OCI-LY1 (cell line): ENCODE measurements at regions not wholly inside any gene's neighbourhood (a gene's known extent, or its start where the extent isn't known, plus 50 kb on each side); places are given as distances from the start of the nearest gene placed in this dataset.

Source experiments
- H2AFZ ChIP-seq: fragments of 200-600 bp; sonication (generic), shearing (Covaris generic); 2 replicates; pipeline ENCODE4 v1.6.0; 2014; ENCODE audit warnings: antibody characterized with exemption, mild to moderate bottlenecking, low read length
- H3F3A ChIP-seq: fragments of 200-600 bp; sonication (generic), shearing (Covaris generic); 2 replicates; pipeline ENCODE4 v1.6.0; 2014; ENCODE audit warnings: mild to moderate bottlenecking, antibody characterized with exemption, low read length, moderate library complexity; ENCODE audit not compliant: insufficient read depth
- H3K27ac ChIP-seq: fragments of 200-600 bp; sonication (generic); 2 replicates; pipeline ENCODE4 v1.5.1; 2014; ENCODE audit warnings: low read length, mixed run types, mild to moderate bottlenecking, low read depth; ENCODE audit not compliant: poor library complexity, severe bottlenecking
- H3K27me3 ChIP-seq: fragments of 200-600 bp; sonication (generic); 2 replicates; pipeline ENCODE4 v1.6.0; 2014; ENCODE audit warnings: antibody characterized with exemption, mild to moderate bottlenecking, low read length, moderate library complexity; ENCODE audit not compliant: insufficient read depth
- H3K36me3 ChIP-seq: fragments of 200-600 bp; sonication (generic); 2 replicates; pipeline ENCODE4 v1.6.1; 2014; ENCODE audit warnings: mild to moderate bottlenecking, antibody characterized with exemption, low read length, moderate library complexity, mixed read lengths; ENCODE audit not compliant: insufficient read depth
- H3K4me1 ChIP-seq: fragments of 200-600 bp; sonication (generic); 2 replicates; pipeline ENCODE4 v1.5.1; 2014; ENCODE audit warnings: mild to moderate bottlenecking, low read length, moderate library complexity; ENCODE audit not compliant: insufficient read depth, severe bottlenecking
- H3K4me2 ChIP-seq: fragments of 200-600 bp; sonication (generic), shearing (Covaris generic); 2 replicates; pipeline ENCODE4 v1.6.1; 2014; ENCODE audit warnings: low read length
- H3K4me3 ChIP-seq: fragments of 200-600 bp; sonication (generic); 2 replicates; pipeline ENCODE4 v1.5.1; 2014; ENCODE audit warnings: low read length, low read depth, mild to moderate bottlenecking, mixed read lengths; ENCODE audit not compliant: poor library complexity, severe bottlenecking
- H3K79me2 ChIP-seq: fragments of 200-600 bp; shearing (Covaris generic); 2 replicates; pipeline ENCODE4 v1.6.1; 2016; ENCODE audit warnings: mixed run types, low read length, mixed read lengths; ENCODE audit not compliant: insufficient read depth
- H3K9ac ChIP-seq: fragments of 200-600 bp; sonication (generic), shearing (Covaris generic); 2 replicates; pipeline ENCODE4 v1.6.1; 2014; ENCODE audit warnings: mild to moderate bottlenecking, low read length, mixed read lengths
- H3K9me2 ChIP-seq: fragments of 200-600 bp; sonication (generic), shearing (Covaris generic); 2 replicates; pipeline ENCODE4 v1.6.1; 2014; ENCODE audit warnings: low read depth, mild to moderate bottlenecking, low read length, mixed read lengths
- H3K9me3 ChIP-seq: fragments of 200-600 bp; shearing (Covaris generic); 2 replicates; pipeline ENCODE4 v1.6.1; 2014; ENCODE audit warnings: low read length, mixed read lengths
- H4K20me1 ChIP-seq: fragments of 200-600 bp; sonication (generic), shearing (Covaris generic); 2 replicates; pipeline ENCODE4 v1.6.0; 2016; ENCODE audit warnings: mild to moderate bottlenecking, low read length; ENCODE audit not compliant: insufficient read depth
- EZH2 ChIP-seq: fragments of 200-600 bp; sonication (generic), shearing (Covaris generic); IDR thresholded peaks from 2 replicates; pipeline ENCODE4 v1.8.0; 2017; ENCODE audit warnings: borderline replicate concordance, mixed run types, mild to moderate bottlenecking, antibody characterized with exemption, low read length, moderate library complexity, mixed read lengths
- TF ChIP-seq, protein P1 (sequence below): fragments of 200-600 bp; sonication (generic), shearing (Covaris generic); IDR thresholded peaks from 2 replicates; pipeline ENCODE4 v1.5.1; 2017; ENCODE audit warnings: mild to moderate bottlenecking, antibody characterized with exemption, low read length, moderate library complexity, mixed read lengths

DNA sequence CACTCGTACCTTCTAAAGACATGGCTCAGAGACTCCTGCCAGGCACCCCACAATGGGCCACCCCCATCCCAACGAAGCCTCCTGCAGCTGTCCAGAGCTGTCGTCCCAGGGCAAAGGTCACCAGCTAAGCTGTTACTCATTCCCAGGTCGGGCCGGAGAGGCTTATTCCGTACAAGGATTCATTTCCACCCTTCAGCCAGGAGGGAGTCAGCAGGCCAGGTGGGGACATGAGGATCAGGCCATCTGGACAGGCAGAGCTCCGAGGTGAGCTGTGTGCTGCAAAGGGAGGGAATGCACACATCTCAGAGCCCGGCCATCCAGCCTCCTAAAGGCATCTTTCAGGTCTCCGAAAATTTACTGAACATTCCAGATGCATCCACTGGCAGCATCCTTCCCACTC, 63.9 kb upstream of the NANOS1 start:
- no peaks in the 10 kb centered on the region for H4K20me1 ChIP-seq
- TF ChIP-seq, protein P1, sequence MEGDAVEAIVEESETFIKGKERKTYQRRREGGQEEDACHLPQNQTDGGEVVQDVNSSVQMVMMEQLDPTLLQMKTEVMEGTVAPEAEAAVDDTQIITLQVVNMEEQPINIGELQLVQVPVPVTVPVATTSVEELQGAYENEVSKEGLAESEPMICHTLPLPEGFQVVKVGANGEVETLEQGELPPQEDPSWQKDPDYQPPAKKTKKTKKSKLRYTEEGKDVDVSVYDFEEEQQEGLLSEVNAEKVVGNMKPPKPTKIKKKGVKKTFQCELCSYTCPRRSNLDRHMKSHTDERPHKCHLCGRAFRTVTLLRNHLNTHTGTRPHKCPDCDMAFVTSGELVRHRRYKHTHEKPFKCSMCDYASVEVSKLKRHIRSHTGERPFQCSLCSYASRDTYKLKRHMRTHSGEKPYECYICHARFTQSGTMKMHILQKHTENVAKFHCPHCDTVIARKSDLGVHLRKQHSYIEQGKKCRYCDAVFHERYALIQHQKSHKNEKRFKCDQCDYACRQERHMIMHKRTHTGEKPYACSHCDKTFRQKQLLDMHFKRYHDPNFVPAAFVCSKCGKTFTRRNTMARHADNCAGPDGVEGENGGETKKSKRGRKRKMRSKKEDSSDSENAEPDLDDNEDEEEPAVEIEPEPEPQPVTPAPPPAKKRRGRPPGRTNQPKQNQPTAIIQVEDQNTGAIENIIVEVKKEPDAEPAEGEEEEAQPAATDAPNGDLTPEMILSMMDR, result no peak
- TF ChIP-seq EZH2, result no peak
- 0 out of 2 replicates have a peak, but pooled peaks cover 6% of the 10 kb centered on the region for H3K27me3 ChIP-seq
- H3K9me2 ChIP-seq, result no peaks in the 10 kb centered on the region
- no peaks in the 10 kb centered on the region for H3K9me3 ChIP-seq
- no peak overlapping the region for H3K9ac ChIP-seq
- no peak overlapping the region for H3K4me2 ChIP-seq
- no peaks in the 10 kb centered on the region for H3K36me3 ChIP-seq
- H3K27ac ChIP-seq, result no peak overlapping the region
- no peaks in the 10 kb centered on the region for H3K79me2 ChIP-seq
- H3K4me3 ChIP-seq, result no peak overlapping the region
- peaks cover 8% of the 10 kb centered on the region for H3K4me1 ChIP-seq
- no peaks in the 10 kb centered on the region for H3F3A ChIP-seq
- no peak overlapping the region for H2AFZ ChIP-seq

DNA sequence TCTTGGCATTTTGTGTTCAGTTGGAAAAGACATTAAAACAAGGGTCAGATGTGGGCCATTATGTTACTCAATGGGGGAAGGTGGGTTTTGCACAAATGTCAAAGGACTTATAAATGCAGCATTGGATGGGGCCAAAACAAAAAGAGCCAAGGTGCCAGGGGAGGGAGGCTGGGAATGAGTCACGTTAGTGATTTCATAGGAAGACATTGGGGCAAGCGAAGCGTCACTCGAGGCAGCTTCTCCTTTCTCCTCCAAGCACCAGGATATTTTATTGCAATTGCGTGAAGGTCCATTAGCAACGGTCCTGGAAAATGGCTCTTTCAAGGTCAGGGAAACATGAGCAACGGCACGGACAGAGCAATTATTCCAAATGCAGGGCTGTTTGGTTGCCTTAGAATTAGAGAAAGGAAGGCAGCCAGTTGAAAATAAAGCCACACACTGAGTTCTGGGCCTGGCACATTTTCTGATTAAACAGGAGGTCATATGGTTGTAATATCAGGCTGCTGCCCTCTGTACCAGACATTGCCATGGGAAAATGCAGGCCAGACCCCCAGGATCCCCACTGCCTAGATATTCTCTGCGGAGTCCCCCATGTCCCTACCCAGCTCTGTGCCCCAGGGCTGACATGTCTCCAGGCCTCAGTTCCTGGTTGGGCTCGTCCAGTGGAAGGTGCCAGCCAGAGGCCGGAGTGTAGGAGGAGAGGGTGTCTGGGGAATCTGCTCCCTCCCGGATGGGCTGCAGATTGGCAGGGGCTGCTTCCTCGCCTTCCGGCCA, 63.3 kb upstream of the NANOS1 start:
- no peaks in the 10 kb centered on the region for H3K36me3 ChIP-seq
- H3K4me1 ChIP-seq, result peaks cover 8% of the 10 kb centered on the region
- 0 out of 2 replicates have a peak, but pooled peaks cover 6% of the 10 kb centered on the region for H3K27me3 ChIP-seq
- H3K9me2 ChIP-seq, result no peaks in the 10 kb centered on the region
- H3K79me2 ChIP-seq, result no peaks in the 10 kb centered on the region
- H3K4me2 ChIP-seq, result no peak overlapping the region
- no peaks in the 10 kb centered on the region for H3F3A ChIP-seq
- TF ChIP-seq EZH2, result no peak
- TF ChIP-seq, protein P1, result no peak
- no peak overlapping the region for H3K27ac ChIP-seq
- H3K9ac ChIP-seq, result no peak overlapping the region
- no peaks in the 10 kb centered on the region for H3K9me3 ChIP-seq
- H2AFZ ChIP-seq, result no peak overlapping the region
- no peak overlapping the region for H3K4me3 ChIP-seq
- no peaks in the 10 kb centered on the region for H4K20me1 ChIP-seq

DNA sequence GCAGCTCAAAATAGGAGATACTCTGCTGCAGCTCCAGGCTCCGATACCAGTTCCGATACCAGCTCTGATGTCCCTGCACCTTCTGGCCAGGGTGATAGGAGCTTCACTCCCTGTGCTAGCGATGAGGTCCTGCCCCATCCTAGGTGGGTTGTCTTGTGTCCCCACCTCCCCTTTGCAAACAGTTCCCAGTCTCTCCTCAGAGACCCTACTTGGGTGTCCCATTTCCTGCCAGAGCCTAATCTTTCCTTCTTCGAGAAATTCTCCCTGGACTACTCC, 62.7 kb upstream of the NANOS1 start:
- Histone ChIP-seq H3K79me2 (no peaks in the 10 kb centered on the region), H2AFZ (no peak overlapping the region), H3K4me1 (peaks cover 4% of the 10 kb centered on the region), H3K9me2 (no peaks in the 10 kb centered on the region), H3K4me3 (no peak overlapping the region), H4K20me1 (no peaks in the 10 kb centered on the region), H3K9me3 (no peaks in the 10 kb centered on the region), H3K4me2 (no peak overlapping the region), H3K9ac (no peak overlapping the region), H3F3A (no peaks in the 10 kb centered on the region), H3K36me3 (no peaks in the 10 kb centered on the region), H3K27me3 (peaks cover 6% of the 10 kb centered on the region; the same call in 1 of the 2 replicates), H3K27ac (no peak overlapping the region)
- TF ChIP-seq, protein P1, result no peak
- no peak for TF ChIP-seq EZH2
